H9 (cell line): ENCODE measurements at regions not wholly inside any gene's neighbourhood (a gene's known extent, or its start where the extent isn't known, plus 50 kb on each side); places are given as distances from the start of the nearest gene placed in this dataset.

Experiments used
- DNase-seq: peaks from one replicate; pipeline ENCODE4 v3.0.0-alpha.2; 2017
- H2AFZ ChIP-seq: one replicate; pipeline ENCODE4 v1.6.1; 2013; ENCODE audit warnings: mild to moderate bottlenecking, low read length, control low read depth, moderate library complexity
- H2AK5ac ChIP-seq: 2 replicates; pipeline ENCODE4 v1.6.1; 2013; ENCODE audit warnings: low read length, control low read depth, mixed read lengths; ENCODE audit not compliant: insufficient read length
- H2BK120ac ChIP-seq: one replicate; pipeline ENCODE4 v1.6.1; 2013; ENCODE audit warnings: low read depth, mild to moderate bottlenecking, low read length, control low read depth, inconsistent platforms; ENCODE audit not compliant: poor library complexity, severe bottlenecking
- H2BK12ac ChIP-seq: 2 replicates; pipeline ENCODE4 v1.6.1; 2013; ENCODE audit warnings: low read length, control low read depth, mixed read lengths, low read depth; ENCODE audit not compliant: insufficient read length
- H2BK15ac ChIP-seq: 2 replicates; pipeline ENCODE4 v1.6.1; 2013; ENCODE audit warnings: low read depth, low read length, control low read depth
- H2BK20ac ChIP-seq: one replicate; pipeline ENCODE4 v1.6.1; 2013; ENCODE audit warnings: low read depth, mild to moderate bottlenecking, low read length, control low read depth, inconsistent platforms; ENCODE audit not compliant: poor library complexity, severe bottlenecking
- H2BK5ac ChIP-seq: 2 replicates; pipeline ENCODE4 v1.6.1; 2013; ENCODE audit warnings: low read length, control low read depth, mixed read lengths; ENCODE audit not compliant: insufficient read length
- H3K14ac ChIP-seq: 2 replicates; pipeline ENCODE4 v1.6.1; 2013; ENCODE audit warnings: low read length, control low read depth; ENCODE audit not compliant: insufficient read depth
- H3K18ac ChIP-seq: 2 replicates; pipeline ENCODE4 v1.6.1; 2013; ENCODE audit warnings: low read depth, mild to moderate bottlenecking, mixed read lengths, low read length, control low read depth; ENCODE audit not compliant: insufficient read length
- H3K23ac ChIP-seq: 2 replicates; pipeline ENCODE4 v1.6.1; 2013; ENCODE audit warnings: low read length, control low read depth, mixed read lengths, low read depth; ENCODE audit not compliant: insufficient read length
- H3K23me2 ChIP-seq: 2 replicates; pipeline ENCODE4 v1.6.1; 2013; ENCODE audit warnings: low read depth, mild to moderate bottlenecking, mixed read lengths, low read length, control low read depth; ENCODE audit not compliant: insufficient read length, poor library complexity, severe bottlenecking
- H3K27ac ChIP-seq: 2 replicates; pipeline ENCODE4 v1.5.1; 2013; ENCODE audit warnings: low read length, control low read depth, mixed read lengths, low read depth; ENCODE audit not compliant: insufficient read length
- H3K27me3 ChIP-seq: 2 replicates; pipeline ENCODE4 v1.6.1; 2013; ENCODE audit warnings: low read length, control low read depth, inconsistent platforms; ENCODE audit not compliant: insufficient read depth
- H3K4ac ChIP-seq: 2 replicates; pipeline ENCODE4 v1.6.1; 2013; ENCODE audit warnings: low read depth, mild to moderate bottlenecking, control low read depth, inconsistent platforms, low read length, moderate library complexity
- H3K4me1 ChIP-seq: 2 replicates; pipeline ENCODE4 v1.6.1; 2013; ENCODE audit warnings: low read length, control low read depth, inconsistent platforms; ENCODE audit not compliant: insufficient read depth
- H3K4me2 ChIP-seq: 2 replicates; pipeline ENCODE4 v1.6.1; 2013; ENCODE audit warnings: low read length, control low read depth, mixed read lengths; ENCODE audit not compliant: insufficient read length, insufficient read depth
- H3K56ac ChIP-seq: 2 replicates; pipeline ENCODE4 v1.6.1; 2013; ENCODE audit warnings: low read depth, mild to moderate bottlenecking, mixed read lengths, low read length, control low read depth; ENCODE audit not compliant: insufficient read length
- H3K79me1 ChIP-seq: 2 replicates; pipeline ENCODE4 v1.6.1; 2013; ENCODE audit warnings: low read depth, mild to moderate bottlenecking, moderate library complexity, low read length, control low read depth, inconsistent platforms; ENCODE audit not compliant: insufficient read depth, poor library complexity, severe bottlenecking
- H3K79me2 ChIP-seq: 2 replicates; pipeline ENCODE4 v1.6.1; 2013; ENCODE audit warnings: low read length, control low read depth, inconsistent platforms; ENCODE audit not compliant: insufficient read depth
- H3K9ac ChIP-seq: 2 replicates; pipeline ENCODE4 v1.6.1; 2013; ENCODE audit warnings: low read length, control low read depth, mixed read lengths; ENCODE audit not compliant: insufficient read length; ENCODE audit errors: extremely low read depth
- H3K9me3 ChIP-seq: one replicate; pipeline ENCODE4 v1.6.1; 2013; ENCODE audit warnings: low read depth, low read length, inconsistent platforms; ENCODE audit not compliant: control insufficient read depth
- H3T11ph ChIP-seq: one replicate; pipeline ENCODE4 v1.6.1; 2013; ENCODE audit warnings: mild to moderate bottlenecking, low read length, control low read depth, inconsistent platforms
- H4K20me1 ChIP-seq: one replicate; pipeline ENCODE4 v1.6.1; 2013; ENCODE audit not compliant: control insufficient read depth, insufficient read length, insufficient read depth
- H4K5ac ChIP-seq: 2 replicates; pipeline ENCODE4 v1.6.1; 2013; ENCODE audit warnings: low read depth, mild to moderate bottlenecking, mixed read lengths, low read length, control low read depth; ENCODE audit not compliant: insufficient read length
- H4K8ac ChIP-seq: replicated peaks from 2 replicates; pipeline ENCODE4 v1.6.1; 2013; ENCODE audit warnings: low read length, control low read depth, mixed read lengths, low read depth; ENCODE audit not compliant: insufficient read length
- H4K91ac ChIP-seq: 2 replicates; pipeline ENCODE4 v1.6.1; 2013; ENCODE audit warnings: low read depth, mild to moderate bottlenecking, moderate library complexity, mixed read lengths, low read length, control low read depth; ENCODE audit not compliant: insufficient read length
- H3K27ac Mint-ChIP-seq, 3 experiments: 2 replicates in 2 of 3; 3 replicates in 1 of 3; pipeline ENCODE4 v1.8.0; 2020 to 2021; ENCODE audit warnings: mixed read lengths in 3 of 3, mild to moderate bottlenecking in 1 of 3, moderate library complexity in 1 of 3
- H3K27me3 Mint-ChIP-seq: 2 replicates; pipeline ENCODE4 v1.8.0; 2021; ENCODE audit warnings: low read depth, mild to moderate bottlenecking, moderate library complexity, mixed read lengths
- H3K36me3 Mint-ChIP-seq, 3 experiments: 2 replicates in 2 of 3; 3 replicates in 1 of 3; pipeline ENCODE4 v1.8.0; 2020 to 2021; ENCODE audit warnings: low read depth in 3 of 3, mixed read lengths in 3 of 3; ENCODE audit not compliant: insufficient read depth in 1 of 3
- H3K4me1 Mint-ChIP-seq, 2 experiments: 2 replicates each; pipeline ENCODE4 v1.8.0; 2020; ENCODE audit warnings: mixed read lengths in 2 of 2
- H3K4me3 Mint-ChIP-seq, 2 experiments: 2 replicates in 1 of 2; 3 replicates in 1 of 2; pipeline ENCODE4 v1.8.0; 2020 to 2021; ENCODE audit warnings: mild to moderate bottlenecking in 2 of 2, mixed read lengths in 2 of 2, moderate library complexity in 1 of 2
- H3K9me3 Mint-ChIP-seq, 2 experiments: 2 replicates in 1 of 2; 3 replicates in 1 of 2; pipeline ENCODE4 v1.8.0; 2020; ENCODE audit warnings: mild to moderate bottlenecking in 2 of 2, mixed read lengths in 2 of 2, moderate library complexity in 1 of 2
- CTCF ChIP-seq: fragments of 200-600 bp; sonication (generic); conservative IDR thresholded peaks from 3 replicates; pipeline ENCODE4 v1.8.0; 2021; ENCODE audit warnings: antibody characterized with exemption, mild to moderate bottlenecking
- WGBS: extraction: QIAGEN DNeasy Blood & Tissue Kit; methylation state at CpG from one replicate; pipeline ENCODE4 v1.1.7; 2013; ENCODE audit warnings: missing lambda C conversion rate, low lambda C conversion rate, mixed read lengths; ENCODE audit not compliant: insufficient read length; ENCODE audit errors: extremely low coverage; 5-methylcytosine and 5-hydroxymethylcytosine counted together

- no peaks in the 10 kb centered on the region for H3K4me1 ChIP-seq
- no peaks in the 10 kb centered on the region for H3K79me1 ChIP-seq
- no peak overlapping the region for H2BK120ac ChIP-seq
- no peak overlapping the region for H4K5ac ChIP-seq
- Mint-ChIP-seq H3K4me3 (no peak overlapping the region), H3K9me3 (no peaks in the 10 kb centered on the region), H3K4me1 (no peaks in the 10 kb centered on the region), H3K36me3 (peaks cover 0 to under 1% (median 0%) of the 10 kb centered on the region in 3 experiments; a peak in 1 of 7 replicates), H3K27ac (no peak overlapping the region), H3K27me3 (no peaks in the 10 kb centered on the region)
- no peak overlapping the region for H3K18ac ChIP-seq
- H4K8ac ChIP-seq, result no peak overlapping the region
- no peaks in the 10 kb centered on the region for H3K79me2 ChIP-seq
- H2BK12ac ChIP-seq, result no peak overlapping the region
- H3K4me2 ChIP-seq, result no peak overlapping the region
- no peak overlapping the region for H2BK5ac ChIP-seq
- H3K56ac ChIP-seq, result no peak overlapping the region
- H3K27ac ChIP-seq, result no peak overlapping the region
- no peak overlapping the region for H3K23ac ChIP-seq
- H4K91ac ChIP-seq, result no peak overlapping the region
- no peak for TF ChIP-seq CTCF
- H2BK20ac ChIP-seq, result no peak overlapping the region
- H4K20me1 ChIP-seq, result no peaks in the 10 kb centered on the region
- H3K9ac ChIP-seq, result no peak overlapping the region
- H3K14ac ChIP-seq, result no peak overlapping the region
- no peak overlapping the region for H2AK5ac ChIP-seq
- H3T11ph ChIP-seq, result no peak overlapping the region
- no peaks in the 10 kb centered on the region for H3K23me2 ChIP-seq
- DNase-seq, result no peak
- no peaks in the 10 kb centered on the region for H3K9me3 ChIP-seq
- WGBS, result no CpG with 5 or more reads among the region's 1 CpG
- no peak overlapping the region for H3K4ac ChIP-seq
- no peak overlapping the region for H2BK15ac ChIP-seq
- H2AFZ ChIP-seq, result no peak overlapping the region
- H3K27me3 ChIP-seq, result no peaks in the 10 kb centered on the region
Observed at GRCh38 chr11:42049650-42050049, 590.2 kb upstream of the LRRC4C start.
